ENCODE measurements at regions not wholly inside any gene's neighbourhood (a gene's known extent, or its start where the extent isn't known, plus 50 kb on each side); places are given as distances from the start of the nearest gene placed in this dataset.

- no peak for TF ChIP-seq CTCF (conservative IDR thresholded peaks at IDR 0.05; ENCODE audit: low read depth, low read length)
- no peak for TF ChIP-seq EZH2 (IDR thresholded peaks at IDR 0.05; ENCODE audit: borderline replicate concordance, low read depth, low read length, poor library complexity, severe bottlenecking)
Observed at GRCh38 chr22:27241430-27242321, 559.9 kb downstream of the MN1 start.

Measured in A673 (cell line).